A673 (cell line): ENCODE measurements at regions not wholly inside any gene's neighbourhood (a gene's known extent, or its start where the extent isn't known, plus 50 kb on each side); places are given as distances from the start of the nearest gene placed in this dataset.

Experiments
- BruUV-seq: library from RNA; stranded (reverse); fragments of 400-500 nt; replicated peaks from 2 replicates; lab custom pipeline; 2021; lab: Mats Ljungman, UMichigan
- CTCF ChIA-PET: fragments of 300-600 bp; sonication (Branson Sonifier 250); formaldehyde crosslinking; loops from one replicate; lab custom pipeline; 2022; ENCODE audit warnings: antibody characterized with exemption; lab: Charles Lee
- POLR2A ChIA-PET: fragments of 300-600 bp; sonication (Branson Sonifier 250); formaldehyde crosslinking; loops from one replicate; lab custom pipeline; 2022; ENCODE audit warnings: antibody characterized with exemption; ENCODE audit not compliant: low non-redundant PET; lab: Charles Lee
- DNase-seq: peaks from one replicate; pipeline ENCODE4 v3.0.0-alpha.2; 2015; ENCODE audit warnings: low spot score
- H3K27ac ChIP-seq: fragments of 200-600 bp; sonication (generic); 2 replicates; pipeline ENCODE4 v1.5.1; 2016; ENCODE audit warnings: mixed run types, low read depth, mild to moderate bottlenecking, mixed read lengths, antibody characterized with exemption, low read length; ENCODE audit not compliant: poor library complexity, severe bottlenecking
- H3K27me3 ChIP-seq: fragments of 200-600 bp; sonication (generic); replicated peaks from 2 replicates; pipeline ENCODE4 v1.6.1; 2017; ENCODE audit warnings: mixed run types, low read depth, mild to moderate bottlenecking, mixed read lengths, antibody characterized with exemption, low read length; ENCODE audit not compliant: insufficient read depth, poor library complexity
- H3K36me3 ChIP-seq: fragments of 200-600 bp; sonication (generic); 2 replicates; pipeline ENCODE4 v1.6.1; 2016; ENCODE audit warnings: mixed run types, mild to moderate bottlenecking, mixed read lengths, antibody characterized with exemption, low read length; ENCODE audit not compliant: insufficient read depth, poor library complexity, severe bottlenecking
- H3K4me1 ChIP-seq: fragments of 200-600 bp; sonication (generic); 2 replicates; pipeline ENCODE4 v1.6.1; 2017; ENCODE audit warnings: mixed run types, mild to moderate bottlenecking, mixed read lengths, antibody characterized with exemption, low read length; ENCODE audit not compliant: insufficient read depth, poor library complexity, severe bottlenecking
- H3K4me3 ChIP-seq: fragments of 200-600 bp; sonication (generic); 2 replicates; pipeline ENCODE4 v1.5.1; 2016; ENCODE audit warnings: low read depth, mixed run types, mild to moderate bottlenecking, mixed read lengths, low read length; ENCODE audit not compliant: poor library complexity, severe bottlenecking
- H3K9me3 ChIP-seq: fragments of 200-600 bp; sonication (generic); 2 replicates; pipeline ENCODE4 v1.6.1; 2016; ENCODE audit warnings: mixed run types, low read depth, mild to moderate bottlenecking, mixed read lengths, antibody characterized with exemption, low read length; ENCODE audit not compliant: poor library complexity, severe bottlenecking
- EZH2 ChIP-seq: fragments of 200-600 bp; sonication (generic); IDR thresholded peaks from 2 replicates; pipeline ENCODE4 v1.6.1; 2017; ENCODE audit warnings: borderline replicate concordance, low read depth, mild to moderate bottlenecking, mixed read lengths, antibody characterized with exemption, low read length; ENCODE audit not compliant: poor library complexity, severe bottlenecking
- intact Hi-C: fragments of 100-400 bp; cut with micrococcal nuclease; formaldehyde crosslinking; loops from one replicate; pipeline ENCODE4 v1.10.0; 2022; ENCODE audit not compliant: unreplicated experiment
- TF ChIP-seq, protein P1 (sequence below): fragments of 300-800, 200-600 bp; sonication (generic); conservative IDR thresholded peaks from 2 replicates; pipeline ENCODE4 v1.5.1; 2017; ENCODE audit warnings: low read depth, mild to moderate bottlenecking, antibody characterized with exemption, low read length, moderate library complexity, mixed read lengths

DNA sequence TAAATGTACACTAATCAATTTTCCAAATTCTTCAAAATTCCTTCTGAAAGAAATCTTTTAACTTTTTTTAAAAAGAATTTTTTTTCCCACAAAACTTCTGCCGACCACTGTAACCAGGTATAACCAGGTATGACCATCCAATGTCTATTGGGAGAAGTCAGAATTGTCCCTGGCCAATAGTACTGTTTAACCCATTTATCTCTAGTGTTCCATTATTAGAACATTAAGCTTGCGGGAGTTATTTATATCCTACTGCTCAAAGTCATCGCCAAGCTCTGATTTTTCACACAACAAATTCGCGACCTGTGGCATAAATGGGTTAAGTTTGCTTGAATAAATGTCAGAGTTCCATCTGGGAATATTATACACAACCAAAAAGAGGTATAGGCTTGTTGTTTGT is 343.2 kb downstream of the ANXA1 start:
- Histone ChIP-seq H3K27ac (no peak overlapping the region), H3K4me3 (no peak overlapping the region), H3K9me3 (no peaks in the 10 kb centered on the region), H3K27me3 (peaks cover 8% of the 10 kb centered on the region), H3K4me1 (no peaks in the 10 kb centered on the region), H3K36me3 (no peaks in the 10 kb centered on the region)
- no peak for TF ChIP-seq EZH2
- TF ChIP-seq, protein P1, sequence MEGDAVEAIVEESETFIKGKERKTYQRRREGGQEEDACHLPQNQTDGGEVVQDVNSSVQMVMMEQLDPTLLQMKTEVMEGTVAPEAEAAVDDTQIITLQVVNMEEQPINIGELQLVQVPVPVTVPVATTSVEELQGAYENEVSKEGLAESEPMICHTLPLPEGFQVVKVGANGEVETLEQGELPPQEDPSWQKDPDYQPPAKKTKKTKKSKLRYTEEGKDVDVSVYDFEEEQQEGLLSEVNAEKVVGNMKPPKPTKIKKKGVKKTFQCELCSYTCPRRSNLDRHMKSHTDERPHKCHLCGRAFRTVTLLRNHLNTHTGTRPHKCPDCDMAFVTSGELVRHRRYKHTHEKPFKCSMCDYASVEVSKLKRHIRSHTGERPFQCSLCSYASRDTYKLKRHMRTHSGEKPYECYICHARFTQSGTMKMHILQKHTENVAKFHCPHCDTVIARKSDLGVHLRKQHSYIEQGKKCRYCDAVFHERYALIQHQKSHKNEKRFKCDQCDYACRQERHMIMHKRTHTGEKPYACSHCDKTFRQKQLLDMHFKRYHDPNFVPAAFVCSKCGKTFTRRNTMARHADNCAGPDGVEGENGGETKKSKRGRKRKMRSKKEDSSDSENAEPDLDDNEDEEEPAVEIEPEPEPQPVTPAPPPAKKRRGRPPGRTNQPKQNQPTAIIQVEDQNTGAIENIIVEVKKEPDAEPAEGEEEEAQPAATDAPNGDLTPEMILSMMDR: no peak
- intact Hi-C loops: no loop called here
- CTCF ChIA-PET: no interaction called here
- POLR2A ChIA-PET: no interaction called here
- no peak for DNase-seq
- no TSS peak for BruUV-seq

DNA sequence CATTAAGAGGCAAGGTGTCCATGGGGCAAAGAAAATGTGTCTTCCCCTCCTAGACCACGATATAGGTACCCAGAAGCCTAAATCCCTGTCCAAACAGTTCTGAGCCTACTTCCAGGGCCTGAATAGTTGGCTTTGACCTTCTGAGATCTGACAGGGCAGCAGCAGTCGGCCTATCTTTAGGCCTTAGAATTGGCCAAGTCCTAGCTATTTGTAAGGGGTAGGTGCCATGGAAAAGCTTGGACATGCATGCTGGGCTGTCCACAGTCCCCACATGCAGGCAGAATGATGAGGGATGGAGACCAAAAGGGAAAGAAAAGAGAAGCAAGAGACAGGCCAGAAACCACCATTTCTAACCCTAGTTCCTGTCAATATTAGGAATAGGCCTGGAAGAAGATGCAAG is 346.1 kb downstream of the ANXA1 start:
- peaks cover 10% of the 10 kb centered on the region for H3K27me3 ChIP-seq
- H3K27ac ChIP-seq: no peak overlapping the region
- TF ChIP-seq, protein P1: no peak
- no peak for TF ChIP-seq EZH2
- CTCF ChIA-PET: no interaction called here
- BruUV-seq: no TSS peak
- H3K36me3 ChIP-seq: no peaks in the 10 kb centered on the region
- H3K4me3 ChIP-seq: no peak overlapping the region
- POLR2A ChIA-PET: no interaction called here
- H3K4me1 ChIP-seq: no peaks in the 10 kb centered on the region
- no peak for DNase-seq
- no peaks in the 10 kb centered on the region for H3K9me3 ChIP-seq
- intact Hi-C loops: no loop called here

- CTCF ChIA-PET: no interaction called here
- Histone ChIP-seq H3K4me3 (no peak overlapping the region), H3K27ac (no peak overlapping the region), H3K9me3 (no peaks in the 10 kb centered on the region), H3K4me1 (no peaks in the 10 kb centered on the region), H3K36me3 (no peaks in the 10 kb centered on the region), H3K27me3 (peaks cover 7% of the 10 kb centered on the region)
- DNase-seq: no peak
- intact Hi-C loops: no loop called here
- no peak for TF ChIP-seq EZH2
- TF ChIP-seq, protein P1: no peak
- POLR2A ChIA-PET: no interaction called here
- no TSS peak for BruUV-seq
Measured at GRCh38 chr9:73515216-73515615, 363.6 kb downstream of the ANXA1 start.
